GM21529 (cell line): ENCODE measurements at regions not wholly inside any gene's neighbourhood (a gene's known extent, or its start where the extent isn't known, plus 50 kb on each side); places are given as distances from the start of the nearest gene placed in this dataset.

Source experiments
- ATAC-seq: cut with Tn5 transposase; IDR thresholded peaks from one replicate; pipeline ENCODE4 v1.9.1; 2021; ENCODE audit not compliant: unreplicated experiment

DNA sequence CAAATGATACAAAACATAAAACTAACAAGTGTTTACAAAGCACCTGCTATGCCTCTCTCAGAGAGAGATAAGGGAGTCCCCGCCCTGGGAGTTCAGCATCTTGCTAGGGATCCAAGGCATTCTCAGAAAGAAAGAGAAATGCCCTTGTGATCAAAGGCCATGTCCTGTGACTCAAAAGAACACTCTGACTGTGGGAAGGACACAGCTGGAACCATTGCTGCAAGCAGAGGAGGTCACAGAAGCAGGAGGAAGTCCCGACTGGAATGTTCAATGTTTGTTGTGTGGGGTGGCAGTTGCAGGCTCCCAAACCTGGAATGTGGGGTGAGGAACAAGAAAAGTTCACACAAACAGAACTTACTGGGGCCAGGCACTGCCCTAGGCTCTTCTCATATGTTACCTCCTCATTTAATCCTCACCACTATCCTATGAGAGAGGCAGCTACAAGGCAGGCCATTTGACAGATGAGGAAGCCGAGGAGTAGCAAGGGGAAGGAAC lies 93.0 kb upstream of the GRIK3 start:
- no peak for ATAC-seq

DNA sequence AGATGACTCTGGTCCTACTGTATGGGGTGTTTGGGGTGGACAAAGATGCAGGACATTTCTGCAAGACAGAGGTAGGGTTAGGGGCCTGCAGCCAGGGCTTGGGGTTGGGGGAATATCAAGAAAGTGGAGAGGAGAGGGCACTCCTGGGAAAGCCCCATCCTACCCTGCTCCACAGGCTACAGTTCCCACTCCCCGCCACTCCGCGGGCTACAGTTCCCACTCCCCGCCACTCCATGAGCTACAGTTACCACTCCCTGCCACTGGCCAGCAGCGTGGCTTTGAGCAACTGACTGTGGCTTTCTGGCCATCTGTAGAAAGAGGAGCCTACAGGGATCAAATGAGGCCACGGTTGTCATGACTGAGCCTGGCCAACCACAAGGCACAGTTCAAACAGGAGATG lies 93.8 kb upstream of the GRIK3 start:
- ATAC-seq, result no peak

DNA sequence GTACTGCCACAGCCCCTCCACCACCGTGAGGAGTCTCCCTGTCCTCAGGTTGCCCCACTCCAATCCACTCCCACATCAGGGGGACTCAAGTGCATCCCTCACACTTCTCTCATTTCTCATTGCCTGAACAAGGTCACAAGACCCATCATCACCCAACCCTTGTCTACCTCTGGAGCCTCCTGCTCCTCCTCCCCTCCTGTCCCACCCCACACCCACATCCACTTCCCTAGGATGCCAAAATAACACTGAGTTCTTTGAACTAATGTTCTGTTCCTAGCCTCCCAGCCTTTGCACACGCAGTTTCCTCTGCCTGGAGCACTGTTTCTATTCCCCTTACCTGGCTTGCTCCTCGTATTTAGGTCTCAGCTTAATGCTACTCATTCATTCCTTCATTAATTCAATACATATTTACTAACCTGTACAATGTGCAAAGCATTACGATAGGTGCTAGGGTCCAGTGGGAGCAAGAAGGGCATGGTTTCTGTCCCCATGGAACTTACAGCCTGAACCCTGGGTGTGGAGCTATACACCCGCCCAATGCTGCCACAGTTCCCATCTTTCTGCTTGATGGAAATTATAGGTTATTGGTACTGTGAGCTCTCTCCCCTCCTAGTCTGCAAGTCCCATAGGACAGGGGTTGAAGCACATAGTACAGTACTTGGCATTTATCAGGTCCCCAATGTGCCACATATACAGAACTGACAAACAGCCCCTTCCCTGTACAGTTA lies 96.1 kb upstream of the GRIK3 start:
- no peak for ATAC-seq

DNA sequence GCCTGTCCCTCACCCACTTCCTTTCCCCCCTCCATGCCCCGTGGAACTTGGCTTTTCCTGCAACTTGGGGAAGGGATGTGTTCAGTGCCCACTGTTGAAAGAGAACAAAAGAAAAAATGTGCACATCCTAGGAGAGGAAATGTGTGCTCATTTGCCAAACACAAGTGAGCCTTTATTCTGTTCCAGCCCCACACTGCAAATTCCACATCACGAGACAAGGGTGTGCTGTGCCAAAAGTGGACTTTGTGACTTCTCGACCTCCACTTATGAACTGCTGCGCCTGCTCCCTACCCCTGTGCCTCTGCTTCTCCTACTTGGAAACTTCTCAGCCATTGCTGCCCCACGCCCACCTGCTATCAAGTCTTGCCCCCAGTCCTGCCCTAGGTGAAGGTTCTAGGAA lies 97.0 kb upstream of the GRIK3 start:
- no peak for ATAC-seq

DNA sequence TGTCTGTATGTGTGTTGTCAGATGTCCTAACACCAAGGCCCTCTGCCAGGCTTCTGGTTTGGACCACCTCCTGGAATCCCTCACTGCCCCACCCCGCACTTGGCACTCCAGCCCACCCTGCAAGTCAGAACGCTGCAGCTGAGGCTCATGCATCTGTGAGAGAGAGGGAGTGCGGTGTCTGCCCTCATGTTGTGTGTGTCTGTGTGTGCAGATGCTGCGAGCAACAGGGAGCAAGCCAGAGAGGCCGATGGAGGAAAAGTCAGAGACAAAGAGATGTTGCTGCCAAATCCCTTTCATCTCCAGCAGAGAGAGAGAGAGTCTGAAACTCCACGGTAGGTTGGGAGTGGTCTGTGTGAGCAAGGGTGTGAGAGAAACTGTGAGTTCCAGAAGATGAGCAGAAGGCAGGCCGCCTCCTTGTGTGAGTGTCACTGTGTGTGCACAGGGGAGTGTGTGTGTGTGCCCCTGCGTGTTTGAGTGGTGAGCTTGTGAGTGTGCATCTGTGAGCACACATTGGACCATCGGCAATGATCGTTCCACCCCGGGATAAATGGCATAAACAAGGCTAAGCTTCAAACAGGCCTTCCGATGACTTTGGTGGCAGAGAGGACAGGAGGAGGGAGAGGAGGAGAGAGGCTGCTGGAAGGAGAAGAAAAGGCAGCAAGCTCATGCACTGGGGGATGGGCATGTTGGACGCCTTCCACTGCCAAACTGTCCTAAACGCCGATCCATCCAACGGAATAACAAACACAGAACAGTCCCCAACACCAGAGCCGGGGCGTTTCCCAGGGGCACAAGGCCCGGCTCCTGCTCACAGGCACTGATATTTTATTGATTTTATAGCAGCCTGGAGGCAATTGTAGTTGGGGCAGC lies 99.2 kb upstream of the GRIK3 start:
- no peak for ATAC-seq

DNA sequence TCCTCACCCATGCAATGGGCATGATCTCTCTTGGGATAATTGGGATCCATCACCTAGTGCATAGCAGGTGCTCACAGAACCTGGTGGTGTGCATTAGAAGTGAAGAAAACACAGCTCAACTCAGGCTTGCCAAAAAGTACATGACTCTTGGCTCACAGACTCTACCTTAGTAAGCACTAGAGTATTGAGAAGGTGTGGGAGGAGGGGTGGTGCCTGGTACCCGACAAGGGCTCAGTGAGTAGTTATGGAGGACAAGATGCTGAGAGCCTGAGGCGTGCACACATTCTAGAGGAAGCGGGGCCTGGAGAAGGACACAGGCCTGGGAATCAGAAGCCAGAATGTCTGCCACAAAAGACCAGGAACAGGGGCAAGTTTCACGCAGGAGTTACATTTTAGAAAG lies 100.3 kb upstream of the GRIK3 start:
- ATAC-seq, result no peak

DNA sequence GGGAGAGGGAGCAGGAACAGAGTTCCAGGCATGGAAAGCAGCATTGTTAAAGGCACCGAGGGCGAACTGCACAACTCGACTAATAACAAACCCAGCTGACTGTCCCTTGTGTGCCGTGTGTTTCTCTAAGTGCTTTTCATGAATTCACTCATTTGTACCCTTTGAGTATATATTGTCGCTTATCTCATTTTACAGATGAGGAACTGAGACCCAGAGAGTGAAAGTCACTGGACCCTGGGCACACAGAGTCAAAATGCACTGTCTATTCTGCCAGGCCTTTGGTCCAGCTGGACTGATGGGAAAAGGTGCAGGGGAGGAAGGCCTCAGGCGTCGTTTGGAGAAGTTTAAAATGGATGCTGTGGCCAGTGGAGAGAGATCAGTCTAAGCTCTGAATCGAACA lies 100.7 kb upstream of the GRIK3 start:
- ATAC-seq, result no peak

DNA sequence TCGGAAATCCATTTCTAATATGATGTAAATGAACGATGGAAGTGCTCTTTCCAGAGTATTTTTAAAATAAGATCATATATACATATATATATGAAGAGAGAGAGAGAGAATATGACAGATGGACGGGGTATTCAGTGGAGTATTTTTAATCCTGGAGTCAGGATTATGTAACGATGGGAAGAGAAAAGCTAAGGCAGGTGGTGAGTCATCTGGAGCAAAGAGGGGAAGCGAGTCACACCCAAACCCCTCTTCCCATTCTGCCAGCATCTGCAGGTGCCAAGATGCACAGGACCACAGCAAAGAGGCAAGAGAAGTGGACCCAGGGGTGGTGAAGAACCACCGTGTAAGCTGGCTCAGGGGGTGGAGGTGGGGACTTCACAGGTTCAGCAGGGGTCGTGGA lies 102.7 kb upstream of the GRIK3 start:
- no peak for ATAC-seq

DNA sequence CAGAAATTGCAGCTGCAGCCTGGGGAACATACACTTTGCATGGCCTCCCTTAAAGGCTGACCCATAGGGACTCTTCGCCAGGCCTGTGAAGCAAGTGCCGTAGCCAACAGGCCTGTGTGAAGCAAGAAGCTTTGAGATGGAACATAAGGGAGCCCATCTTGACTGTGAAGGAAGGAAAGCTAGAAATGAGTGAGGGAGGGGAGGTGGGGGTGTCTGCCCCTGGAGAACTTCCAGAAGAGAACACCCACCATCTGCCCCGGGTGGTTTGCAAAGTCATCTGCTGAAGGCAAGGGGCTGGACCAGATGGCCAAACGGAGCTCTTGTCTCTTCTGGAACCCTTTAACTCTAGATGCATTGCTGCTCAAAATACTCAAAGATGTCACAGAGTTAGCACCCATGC lies 103.3 kb upstream of the GRIK3 start:
- no peak for ATAC-seq

DNA sequence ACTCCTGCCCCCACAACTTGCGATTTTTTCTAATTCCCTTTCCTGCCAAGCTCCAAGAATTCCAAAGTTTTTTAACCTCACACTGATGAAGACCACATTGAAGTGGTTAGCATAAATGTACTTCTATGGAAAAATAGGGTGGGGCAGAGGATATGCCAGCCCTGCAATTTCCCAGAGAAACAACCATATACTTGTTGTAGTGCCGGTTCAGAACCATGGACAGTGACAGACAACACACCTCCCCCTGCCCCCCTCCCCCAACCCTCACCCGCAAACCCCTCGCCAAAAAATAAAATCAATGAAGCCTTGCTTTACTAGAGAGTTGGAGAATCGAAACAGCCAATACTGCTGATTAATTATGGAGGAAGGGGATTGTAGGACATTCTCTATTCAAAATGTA lies 109.5 kb upstream of the GRIK3 start:
- no peak for ATAC-seq

DNA sequence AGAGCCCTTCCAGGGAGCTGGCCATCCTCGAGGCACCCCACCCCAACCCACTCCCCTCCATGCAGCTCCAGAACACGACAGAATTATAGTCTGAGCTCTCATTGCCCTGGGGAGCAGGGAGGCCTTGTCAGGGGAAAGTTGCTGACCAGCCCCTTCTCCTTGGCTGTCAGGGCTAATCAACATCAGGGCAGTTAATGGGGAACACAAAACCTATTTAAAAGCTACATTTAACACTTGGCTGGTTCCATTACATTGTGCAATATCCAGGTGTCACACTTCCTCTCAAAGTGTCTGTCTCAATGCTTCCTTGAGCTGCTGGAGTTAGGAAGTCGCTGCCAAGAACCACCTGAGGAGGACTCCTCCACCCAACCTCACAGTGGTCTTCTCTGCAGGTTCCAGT lies 111.8 kb upstream of the GRIK3 start:
- no peak for ATAC-seq

DNA sequence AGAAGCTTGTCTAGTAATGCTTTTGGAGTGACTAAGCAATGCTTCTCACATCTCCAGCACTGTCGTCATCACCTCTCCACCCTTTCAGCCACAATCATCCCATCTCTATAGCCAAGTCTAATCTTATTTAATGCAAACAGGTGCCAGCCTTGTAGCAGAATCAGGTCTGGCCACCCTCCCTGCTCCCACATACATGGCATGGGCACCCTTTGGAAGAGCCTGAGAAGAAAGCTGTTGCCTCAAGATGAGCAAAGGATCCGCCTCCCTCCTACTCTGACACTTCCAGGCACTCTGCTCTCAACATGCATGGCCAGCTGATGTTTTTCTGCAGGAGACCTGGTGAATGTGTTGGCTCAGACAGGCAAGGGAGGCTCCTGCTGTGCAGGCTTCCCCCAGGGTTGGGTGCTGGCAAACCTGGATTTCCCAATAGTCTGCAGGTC lies 113.1 kb upstream of the GRIK3 start:
- no peak for ATAC-seq

DNA sequence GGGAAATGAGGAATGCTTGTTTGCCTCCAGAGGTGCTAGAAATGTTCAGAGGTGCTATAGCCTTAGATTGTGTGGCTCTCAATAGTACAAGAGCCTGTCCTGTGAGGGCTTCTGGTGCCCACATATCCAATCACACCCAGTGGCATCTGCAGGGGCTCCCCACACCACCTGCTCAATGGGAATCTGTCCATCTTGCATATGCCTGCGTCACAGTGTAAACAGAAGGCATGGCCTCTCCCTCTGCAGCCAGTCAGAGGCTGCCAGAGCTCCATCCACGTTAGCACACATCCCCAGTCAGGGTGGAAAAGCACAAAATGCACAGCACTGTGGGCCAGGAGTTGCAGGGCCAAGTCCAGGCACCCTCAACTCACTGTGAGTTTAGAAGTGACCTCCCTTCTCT lies 113.6 kb upstream of the GRIK3 start:
- no peak for ATAC-seq

DNA sequence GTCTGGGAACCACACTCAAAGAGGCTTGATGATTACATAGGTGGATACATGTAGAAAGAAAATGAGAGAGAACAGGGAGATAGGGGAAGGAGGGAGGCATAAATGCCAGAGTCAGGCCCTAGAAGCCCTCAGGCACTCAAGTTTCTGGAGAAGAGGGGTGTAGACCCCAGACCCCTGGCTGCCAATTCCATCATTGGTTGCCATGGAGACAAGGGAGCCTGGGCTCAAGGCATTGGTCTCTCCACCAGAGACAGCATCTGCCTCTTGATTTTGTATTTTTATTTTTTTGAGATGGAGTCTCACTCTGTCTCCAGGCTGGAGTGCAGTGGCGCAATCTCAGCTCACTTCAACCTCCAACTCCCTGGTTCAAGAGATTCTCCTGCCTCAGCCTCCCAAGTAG lies 114.3 kb upstream of the GRIK3 start:
- ATAC-seq, result no peak

DNA sequence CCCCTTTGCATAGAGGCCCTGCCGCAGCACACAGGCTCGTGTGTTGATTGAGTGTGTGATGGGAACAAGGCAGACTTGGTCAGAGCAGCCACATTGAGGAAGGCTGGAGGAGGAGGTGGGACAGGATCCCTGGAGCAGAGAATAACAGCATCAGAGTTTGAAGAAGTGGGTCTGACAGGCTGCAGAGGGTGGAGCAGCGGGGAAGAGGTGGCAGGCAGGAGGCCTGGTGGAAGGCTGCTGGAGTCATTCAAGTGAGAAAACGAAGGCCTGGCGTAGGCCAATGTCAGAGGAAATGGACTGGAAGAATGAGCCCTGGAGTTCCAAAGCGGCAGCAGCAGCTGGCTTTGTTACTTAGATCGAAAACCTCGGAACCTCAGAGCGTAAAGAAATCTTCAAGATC lies 115.0 kb upstream of the GRIK3 start:
- no peak for ATAC-seq

DNA sequence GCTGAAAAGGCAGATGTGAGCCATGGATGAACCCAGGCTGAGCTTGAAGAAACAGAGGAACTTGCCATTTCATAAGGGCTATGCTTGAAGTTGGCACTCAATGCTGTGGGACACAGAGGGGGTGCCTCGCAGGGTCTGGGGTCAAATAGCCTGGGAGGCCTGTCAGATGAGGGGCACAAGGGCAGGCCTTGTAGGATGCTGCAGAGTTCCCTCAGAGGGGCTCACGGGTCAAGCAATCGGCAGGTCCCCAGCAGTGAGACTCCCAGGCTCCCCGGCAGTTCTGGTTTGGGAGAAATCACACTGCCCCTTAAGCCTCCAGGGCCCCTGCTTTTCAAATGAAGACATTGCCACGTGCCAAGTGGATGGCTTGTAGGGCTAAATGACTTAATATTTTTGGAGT lies 116.7 kb upstream of the GRIK3 start:
- no peak for ATAC-seq

DNA sequence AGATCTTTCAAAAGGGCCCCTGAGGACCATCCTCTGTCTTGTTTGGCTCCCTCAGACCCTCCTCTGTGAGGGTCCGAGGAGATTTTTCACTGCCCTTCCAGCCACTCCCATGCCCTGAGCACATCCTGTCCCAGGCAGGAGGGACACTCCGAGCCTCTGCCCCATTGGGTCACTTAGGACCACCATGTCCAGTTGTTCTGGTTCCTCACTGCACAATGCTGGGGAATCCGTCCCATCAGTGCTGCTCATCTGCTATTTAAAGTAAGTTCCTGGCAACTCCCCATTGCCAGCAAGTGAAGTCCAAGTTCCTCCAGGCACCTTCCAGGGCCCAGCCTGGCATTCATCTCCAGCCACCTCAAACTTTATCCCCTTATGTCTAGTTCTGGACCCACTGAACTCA lies 117.5 kb upstream of the GRIK3 start:
- no peak for ATAC-seq

DNA sequence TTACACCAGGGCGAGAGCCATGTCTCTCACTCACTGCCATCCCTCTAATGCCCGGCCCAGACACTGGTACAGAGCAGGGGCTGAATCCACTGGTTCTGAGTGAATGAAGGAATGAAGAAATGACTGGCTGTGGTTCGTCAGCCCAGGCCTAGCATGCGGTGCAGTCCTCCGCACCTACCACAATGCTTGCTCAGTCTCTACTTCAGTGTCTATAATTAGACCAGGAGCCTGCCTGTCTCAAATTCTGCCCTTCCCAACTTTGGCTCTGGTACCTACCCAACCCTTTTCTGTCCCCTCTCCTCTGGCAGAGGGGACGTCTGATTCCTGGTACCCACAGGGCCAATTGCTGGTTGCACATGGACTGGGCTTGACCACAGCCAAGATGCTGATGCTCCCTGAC lies 118.2 kb upstream of the GRIK3 start:
- no peak for ATAC-seq

DNA sequence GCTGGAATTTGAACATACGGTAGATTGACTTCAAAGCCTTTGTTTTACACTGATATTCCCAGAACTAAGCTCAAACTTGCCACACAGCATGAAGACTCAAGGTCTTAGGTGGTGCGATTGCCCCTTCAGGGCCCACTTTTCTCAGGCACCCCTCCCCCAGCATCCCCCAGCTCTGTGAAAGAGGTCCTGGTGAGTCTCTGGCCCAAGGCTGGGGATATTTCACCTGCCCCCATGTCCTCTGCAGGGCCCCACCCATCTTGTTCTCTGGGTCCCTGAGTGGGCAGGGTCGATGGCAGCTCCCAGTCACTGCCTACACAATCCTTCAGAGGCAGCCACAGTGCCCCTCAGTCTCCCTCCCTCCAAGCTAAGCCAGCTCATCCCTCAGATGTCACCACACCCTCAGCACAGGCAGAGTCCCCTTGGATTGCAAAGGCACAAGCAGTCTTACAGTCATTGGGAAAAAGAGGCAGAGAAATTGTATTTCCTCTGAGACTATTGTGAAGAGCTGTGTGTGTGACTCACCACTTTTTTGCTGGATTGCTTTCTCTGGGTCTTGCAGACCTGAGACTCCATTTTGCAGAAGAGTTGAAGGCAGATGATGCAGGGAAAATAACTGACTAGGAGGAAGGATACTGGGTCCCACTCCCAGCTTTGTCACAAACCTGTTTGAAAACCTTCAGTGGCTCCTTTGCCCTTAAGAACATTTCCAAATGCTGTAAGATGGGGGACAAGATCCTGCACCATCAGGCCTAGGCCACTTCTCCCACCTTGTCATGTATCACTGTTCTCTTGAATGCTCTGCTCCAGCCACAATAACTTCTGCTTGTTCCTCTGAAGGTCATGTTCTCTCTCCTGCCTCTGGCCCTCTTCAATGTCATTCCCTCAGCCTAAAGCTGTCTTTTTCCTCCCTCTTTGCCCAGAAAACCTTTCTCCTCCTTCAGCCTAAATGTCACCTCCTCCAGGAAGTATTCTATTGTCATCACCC lies 119.1 kb upstream of the GRIK3 start:
- ATAC-seq, result no peak

DNA sequence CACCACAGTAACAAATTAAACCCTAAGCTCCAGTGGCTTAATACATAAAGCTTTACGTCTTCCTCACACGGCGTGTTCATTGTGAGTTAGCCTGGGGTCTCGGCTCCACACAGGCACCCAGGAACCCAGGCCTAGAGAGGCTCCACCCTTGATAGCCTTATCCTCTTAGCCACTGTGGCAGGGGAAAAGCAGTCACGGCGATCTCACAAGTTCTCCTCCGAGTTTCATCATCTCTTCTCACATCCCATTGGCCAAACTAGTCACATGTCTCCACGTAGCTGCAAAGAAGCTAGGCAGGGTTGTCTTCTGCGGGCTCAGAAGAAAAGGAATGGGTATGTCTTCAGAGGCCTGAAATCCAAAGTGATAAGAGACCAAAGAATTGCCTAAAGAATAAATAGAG lies 122.3 kb upstream of the GRIK3 start:
- ATAC-seq, result no peak

DNA sequence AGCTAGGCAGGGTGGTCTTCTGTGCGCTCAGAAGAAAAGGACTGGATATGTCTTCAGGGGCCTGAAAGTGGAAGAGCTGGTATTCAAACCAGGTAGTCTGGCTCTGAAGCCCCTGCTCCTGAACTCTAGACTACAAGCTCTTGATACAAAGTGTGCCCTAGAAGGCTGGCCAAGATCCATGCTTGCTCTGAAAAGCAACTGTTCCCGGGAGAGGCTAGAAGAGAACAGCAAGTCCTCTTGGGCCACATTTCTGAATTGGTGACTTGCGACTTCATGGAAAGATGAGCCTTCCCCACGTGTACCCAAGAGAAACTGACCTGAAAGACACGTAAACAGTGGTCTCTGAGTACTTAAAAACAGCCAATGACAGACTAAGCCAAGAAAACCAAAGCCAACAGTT lies 123.3 kb upstream of the GRIK3 start:
- no peak for ATAC-seq
